ELR (cell line): ENCODE measurements at regions not wholly inside any gene's neighbourhood (a gene's known extent, or its start where the extent isn't known, plus 50 kb on each side); places are given as distances from the start of the nearest gene placed in this dataset.

ENCODE experiments used
- DNase-seq: peaks from one replicate; pipeline ENCODE4 v3.0.0-alpha.2; 2015; ENCODE audit warnings: low read depth

GRCh38 chrX:88526385-88526784, 220.6 kb upstream of the CPXCR1 start:
- DNase-seq: no peak

GRCh38 chrX:88558421-88558820, 188.6 kb upstream of the CPXCR1 start:
- DNase-seq: no peak

- DNase-seq: no peak
These were observed 186.2 kb upstream of the CPXCR1 start for GRCh38 chrX:88560673-88561330.

GRCh38 chrX:88584283-88584682, 162.7 kb upstream of the CPXCR1 start:
- no peak for DNase-seq

GRCh38 chrX:88586317-88586716, 160.7 kb upstream of the CPXCR1 start:
- DNase-seq: no peak

GRCh38 chrX:88603237-88603636, 143.8 kb upstream of the CPXCR1 start:
- DNase-seq: no peak

GRCh38 chrX:88604433-88605221, 142.4 kb upstream of the CPXCR1 start:
- DNase-seq: no peak

GRCh38 chrX:88605222-88605583, 141.8 kb upstream of the CPXCR1 start:
- no peak for DNase-seq

GRCh38 chrX:88612870-88613329, 134.1 kb upstream of the CPXCR1 start:
- DNase-seq: no peak

GRCh38 chrX:88613338-88613737, 133.7 kb upstream of the CPXCR1 start:
- peak; percentile 0 for DNase-seq

- no peak for DNase-seq
These were observed 125.7 kb upstream of the CPXCR1 start for GRCh38 chrX:88621278-88621677.

GRCh38 chrX:88655460-88655859, 91.6 kb upstream of the CPXCR1 start:
- no peak for DNase-seq

- DNase-seq: no peak
These were observed 86.2 kb upstream of the CPXCR1 start for GRCh38 chrX:88660836-88661235.

- DNase-seq: no peak
These were observed 74.8 kb upstream of the CPXCR1 start for GRCh38 chrX:88672261-88672660.
